Stimulated activated CD4-positive, alpha-beta T cell treated with anti-CD3 and anti-CD28 coated beads, Interleukin-2, amount 100 ng/mL, for 48 hours (primary cell): ENCODE measurements at regions not wholly inside any gene's neighbourhood (a gene's known extent, or its start where the extent isn't known, plus 50 kb on each side); places are given as distances from the start of the nearest gene placed in this dataset.

Source experiments
- DNase-seq, 2 donors: peaks; one replicate each; pipeline ENCODE4 v3.0.0-alpha.2; 2020

GRCh38 chr22:47396105-47396504 lies 633.7 kb downstream of the TBC1D22A start:
- DNase-seq: no peak

DNA sequence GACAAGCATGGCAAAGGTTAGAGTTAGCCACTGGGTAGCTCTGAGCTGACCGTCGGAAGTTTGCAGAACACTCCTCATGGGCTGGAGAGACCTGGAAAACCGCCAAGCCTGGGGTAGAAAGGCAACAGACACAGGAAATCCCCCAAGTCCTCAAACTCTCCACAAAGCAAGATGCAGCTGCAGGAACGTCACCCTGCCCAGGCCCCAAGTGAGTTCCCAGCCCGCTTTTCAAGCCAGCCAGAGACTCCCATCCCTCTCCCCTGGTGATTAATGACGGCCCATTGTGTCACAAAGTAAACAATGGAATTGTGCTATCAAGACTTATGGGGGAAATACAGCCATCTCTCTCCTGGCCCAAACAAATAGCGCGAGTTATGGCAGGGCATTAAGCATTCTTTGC lies 633.0 kb downstream of the TBC1D22A start:
- DNase-seq: no peak

GRCh38 chr22:47394504-47395440 lies 632.3 kb downstream of the TBC1D22A start:
- DNase-seq: no peak

GRCh38 chr22:47393191-47393590 lies 630.7 kb downstream of the TBC1D22A start:
- no peak for DNase-seq

DNA sequence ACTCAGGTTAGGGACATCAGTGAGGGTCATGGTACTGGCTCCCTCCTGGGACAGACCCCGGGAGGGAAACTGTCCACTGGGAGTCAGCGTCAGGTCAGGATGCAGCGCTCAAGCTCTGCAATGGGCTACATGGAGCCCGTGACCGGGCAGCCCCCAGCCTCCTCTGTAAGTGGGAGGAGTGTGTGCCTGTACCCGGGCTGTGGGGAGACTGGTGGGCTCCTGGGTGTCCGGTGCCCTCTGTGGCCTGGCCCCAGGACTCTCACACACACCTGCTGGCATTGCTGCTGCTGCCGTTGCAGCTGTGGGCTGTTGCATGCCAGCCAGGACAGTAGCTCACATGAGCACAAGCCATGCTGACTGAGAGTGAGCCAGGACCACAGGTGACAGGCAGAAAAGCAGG lies 630.3 kb downstream of the TBC1D22A start:
- no peak for DNase-seq

DNA sequence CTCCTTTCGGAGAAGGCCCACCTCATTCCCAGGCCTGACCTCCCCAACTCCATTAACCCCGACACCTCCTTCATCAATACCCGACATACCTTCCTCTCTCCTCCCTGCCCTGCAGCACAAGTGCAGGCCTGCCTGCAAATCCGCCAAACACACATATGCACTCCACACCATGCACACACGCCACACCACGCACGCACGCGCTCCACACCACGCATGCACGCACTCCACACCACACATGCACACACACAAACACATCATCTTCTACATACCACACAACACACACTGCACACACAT lies 629.6 kb downstream of the TBC1D22A start:
- no peak for DNase-seq

DNA sequence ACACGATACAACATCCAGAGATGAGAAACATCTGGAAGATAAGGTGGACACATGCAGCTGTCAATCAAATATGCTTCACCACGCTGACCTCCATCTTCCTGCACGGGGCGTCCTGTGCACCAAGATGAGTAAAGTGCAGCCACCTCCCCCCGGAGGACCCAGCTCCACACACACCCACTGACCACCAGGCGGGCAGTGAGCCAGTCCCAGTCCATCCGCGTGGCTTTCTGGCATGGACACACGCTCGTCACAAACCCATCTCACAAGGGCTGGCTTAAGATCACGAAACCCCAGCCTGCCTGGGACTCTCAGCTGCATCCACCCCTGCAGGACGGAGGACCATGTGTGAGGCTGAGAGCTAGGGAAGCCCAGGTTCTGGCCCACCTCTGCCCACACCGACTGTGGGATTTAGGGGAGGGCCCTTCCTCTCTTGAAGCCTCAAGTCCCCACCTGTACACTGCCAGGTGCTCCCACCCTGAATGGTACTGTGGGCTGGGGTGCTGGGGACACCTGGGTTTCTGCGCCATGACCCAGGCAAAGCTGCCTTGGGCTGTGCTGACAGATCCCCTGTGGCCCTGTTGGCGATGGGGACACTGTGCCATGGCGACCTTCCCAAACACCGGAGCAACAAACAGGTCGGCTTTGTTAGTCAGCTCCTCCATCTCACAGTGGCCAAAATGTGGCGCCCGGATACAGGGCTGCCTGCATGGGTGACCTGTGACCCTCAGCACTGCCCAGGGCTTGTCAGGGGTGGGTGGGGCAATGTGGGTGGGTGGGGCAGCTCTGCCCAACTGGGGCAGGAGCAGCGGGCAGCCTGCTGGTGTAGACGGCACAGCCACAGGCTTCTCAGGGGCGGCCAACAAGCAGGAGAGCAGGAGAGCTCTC lies 629.0 kb downstream of the TBC1D22A start:
- no peak for DNase-seq

GRCh38 chr22:47390026-47390970 lies 627.8 kb downstream of the TBC1D22A start:
- no peak for DNase-seq

GRCh38 chr22:47389201-47389600 lies 626.8 kb downstream of the TBC1D22A start:
- no peak for DNase-seq

DNA sequence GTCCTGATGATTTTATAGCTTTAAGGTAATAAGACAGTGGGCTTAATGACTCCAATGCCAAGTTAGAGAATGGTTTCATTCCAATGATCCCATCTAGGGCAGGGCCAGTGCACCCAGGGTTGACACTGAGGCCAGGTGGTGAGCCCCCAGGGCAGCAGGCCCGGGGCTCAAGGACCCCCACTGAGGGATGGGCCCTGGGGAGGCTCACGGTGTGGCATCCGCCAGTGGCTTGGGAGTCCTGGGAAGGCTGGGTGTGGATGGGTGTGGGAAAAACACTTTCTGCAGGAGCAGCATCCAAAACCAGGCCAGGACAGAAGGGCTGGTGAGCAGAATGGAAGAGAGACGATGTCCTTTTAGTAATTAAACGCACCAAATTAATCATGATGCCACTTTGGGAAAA lies 626.3 kb downstream of the TBC1D22A start:
- DNase-seq: no peak

- DNase-seq: no peak
Observed at GRCh38 chr22:47388331-47388730, 625.9 kb downstream of the TBC1D22A start.

- DNase-seq: no peak
Observed at GRCh38 chr22:47386812-47387510, 624.5 kb downstream of the TBC1D22A start.

GRCh38 chr22:47384977-47385376 lies 622.5 kb downstream of the TBC1D22A start:
- DNase-seq: no peak

- DNase-seq: no peak
Observed at GRCh38 chr22:47382164-47382890, 619.9 kb downstream of the TBC1D22A start.

DNA sequence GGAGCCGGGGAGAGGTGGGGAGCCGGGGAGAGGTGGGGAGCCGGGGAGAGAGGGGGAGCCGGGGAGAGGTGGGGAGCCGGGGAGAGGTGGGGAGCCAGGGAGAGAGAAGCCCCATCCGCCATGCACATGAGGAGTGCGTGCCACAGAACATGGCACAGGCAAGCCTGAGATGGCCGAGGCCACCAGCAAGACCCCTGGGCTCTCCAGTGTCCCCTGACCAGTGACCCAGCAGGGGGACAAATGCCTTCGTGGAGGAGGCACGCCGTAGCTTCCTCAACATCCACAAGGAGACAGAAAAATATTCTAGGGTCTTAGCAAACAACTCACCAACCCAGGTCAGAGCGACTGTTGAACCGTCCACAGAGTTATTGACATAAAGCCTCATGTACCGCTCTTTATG lies 618.8 kb downstream of the TBC1D22A start:
- DNase-seq: no peak

DNA sequence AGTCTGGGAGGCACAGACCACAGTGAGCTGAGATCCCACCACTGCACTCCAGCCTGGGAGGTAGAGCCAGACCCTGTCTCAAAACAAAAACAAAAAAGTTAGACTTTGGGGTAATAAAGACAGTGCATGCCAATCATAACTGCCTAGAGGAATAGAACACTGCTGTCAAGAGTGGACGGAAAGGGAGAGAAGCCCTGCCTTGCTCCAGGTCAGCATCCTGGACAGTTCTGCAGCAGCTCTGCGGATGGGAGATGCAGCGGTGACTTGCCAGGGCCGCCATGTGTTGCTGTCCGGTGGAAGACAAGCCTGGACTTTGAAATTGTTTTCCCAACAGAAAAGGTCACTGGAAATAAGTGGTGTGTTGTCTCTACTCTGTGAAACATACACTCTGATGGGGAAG lies 618.2 kb downstream of the TBC1D22A start:
- no peak for DNase-seq

DNA sequence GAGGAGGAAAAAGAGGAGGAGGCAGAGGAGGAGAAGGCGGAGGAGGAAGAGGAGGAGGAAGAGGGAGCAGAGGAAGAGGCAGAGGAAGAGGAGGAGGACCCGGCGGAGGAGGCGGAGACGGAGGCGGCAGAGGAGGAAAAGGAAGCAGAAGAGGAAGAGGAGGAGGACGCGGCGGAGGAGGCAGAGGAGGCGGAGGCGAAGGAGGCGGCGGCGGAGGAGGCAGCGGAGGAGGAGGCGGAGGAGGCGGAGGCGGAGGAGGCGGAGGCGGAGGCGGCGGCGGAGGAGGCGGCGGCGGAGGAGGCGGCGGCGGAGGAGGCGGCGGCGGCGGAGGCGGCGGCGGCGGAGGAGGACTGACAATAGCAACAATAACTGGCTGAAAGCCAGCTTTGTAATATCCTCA lies 616.6 kb downstream of the TBC1D22A start:
- no peak for DNase-seq

DNA sequence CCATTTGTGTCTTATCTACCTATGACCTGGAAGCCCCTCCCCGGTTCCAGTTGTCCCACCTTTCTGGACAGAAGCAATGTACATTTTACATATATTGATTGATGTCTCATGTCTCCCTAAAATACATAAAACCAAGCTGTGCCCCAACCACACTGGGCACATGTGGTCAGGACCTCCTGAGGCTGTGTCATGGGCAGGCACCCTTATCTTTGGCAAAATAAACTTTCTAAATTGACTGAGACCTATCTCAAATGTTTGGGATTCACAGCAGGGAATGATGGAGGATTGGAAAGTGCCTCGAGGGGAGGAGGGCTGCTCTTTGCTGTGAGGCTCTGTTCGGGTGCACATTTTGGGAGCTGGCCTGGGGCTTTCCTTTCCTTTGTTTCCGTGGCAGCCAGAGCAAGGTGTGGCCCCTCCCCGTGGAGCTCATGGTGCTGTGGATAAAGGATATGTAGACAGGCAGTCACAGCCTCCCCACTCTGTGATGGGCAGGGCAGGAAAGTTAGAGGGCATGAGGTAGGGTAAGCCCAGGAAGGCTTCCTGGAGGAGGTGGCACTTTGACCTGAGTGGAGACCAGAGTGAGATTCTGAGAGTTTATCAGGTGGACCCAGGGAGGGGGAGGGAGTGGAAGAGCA lies 615.6 kb downstream of the TBC1D22A start:
- DNase-seq: no peak

DNA sequence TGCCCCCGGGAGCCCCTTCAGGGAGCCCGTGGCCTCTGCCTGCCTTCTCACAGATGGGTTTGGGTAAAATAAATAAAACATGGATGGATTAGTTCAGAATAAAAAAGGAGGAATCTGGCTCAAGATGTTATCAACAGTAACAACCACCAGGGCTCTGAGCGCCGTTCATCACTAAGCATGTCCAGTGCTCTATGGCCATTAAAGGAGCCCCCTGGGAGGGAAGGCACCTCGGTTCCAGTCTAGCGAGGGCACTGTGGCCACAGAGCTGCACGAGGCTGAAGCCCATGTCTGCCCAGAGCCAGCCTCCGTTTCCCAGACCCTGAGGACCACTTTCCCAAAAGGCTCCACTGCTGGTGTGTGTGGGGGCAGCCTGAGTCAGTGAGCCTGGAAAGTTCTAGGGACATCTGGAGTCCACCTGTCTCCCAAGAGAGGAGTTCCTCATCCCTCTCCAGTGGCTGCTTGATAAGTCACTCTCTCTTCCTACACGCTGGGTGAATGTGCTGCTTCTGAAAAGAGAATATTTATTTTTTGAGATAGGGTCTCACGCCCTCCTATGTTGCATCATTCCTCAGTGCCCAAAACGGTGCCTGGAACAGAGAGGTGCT lies 614.6 kb downstream of the TBC1D22A start:
- DNase-seq: no peak

- no peak for DNase-seq
Observed at GRCh38 chr22:47376322-47376700, 613.9 kb downstream of the TBC1D22A start.
